Osteoblast (primary cell): ENCODE measurements at regions not wholly inside any gene's neighbourhood (a gene's known extent, or its start where the extent isn't known, plus 50 kb on each side); places are given as distances from the start of the nearest gene placed in this dataset.

Experiments
- DNase-seq: peaks from one replicate; pipeline ENCODE4 v3.0.0; 2011; ENCODE audit warnings: low spot score, mixed read lengths; ENCODE audit not compliant: insufficient read length; ENCODE audit errors: missing footprints
- H2AFZ ChIP-seq: 2 replicates; pipeline ENCODE4 v1.6.0; 2011; ENCODE audit warnings: mild to moderate bottlenecking, low read length
- H3K27ac ChIP-seq: 2 replicates; pipeline ENCODE4 v1.5.1; 2011; ENCODE audit warnings: mild to moderate bottlenecking, low read depth, low read length, moderate library complexity
- H3K27me3 ChIP-seq: 2 replicates; pipeline ENCODE4 v1.6.0; 2012; ENCODE audit warnings: mild to moderate bottlenecking, control low read depth, inconsistent platforms, low read length, moderate library complexity; ENCODE audit not compliant: insufficient read depth
- H3K36me3 ChIP-seq: 2 replicates; pipeline ENCODE4 v1.5.1; 2011; ENCODE audit warnings: mild to moderate bottlenecking, low read length, control low read depth, moderate library complexity; ENCODE audit not compliant: insufficient read depth
- H3K4me1 ChIP-seq: 2 replicates; pipeline ENCODE4 v1.5.1; 2011; ENCODE audit warnings: mild to moderate bottlenecking, low read length, control low read depth, moderate library complexity; ENCODE audit not compliant: insufficient read depth
- H3K4me2 ChIP-seq: 2 replicates; pipeline ENCODE4 v1.6.0; 2011; ENCODE audit warnings: mild to moderate bottlenecking, low read length; ENCODE audit not compliant: insufficient read depth
- H3K4me3 ChIP-seq: fragments of 200-600 bp; sonication (generic); 3 replicates; pipeline ENCODE4 v1.5.1; 2012; ENCODE audit warnings: mild to moderate bottlenecking, low read length, inconsistent platforms; ENCODE audit not compliant: insufficient read depth
- H3K79me2 ChIP-seq: 2 replicates; pipeline ENCODE4 v1.6.0; 2012; ENCODE audit warnings: mild to moderate bottlenecking, low read length, control low read depth, inconsistent platforms; ENCODE audit not compliant: insufficient read depth
- H3K9me3 ChIP-seq: 2 replicates; pipeline ENCODE4 v1.5.1; 2011; ENCODE audit warnings: low read depth, low read length, control low read depth
- H4K20me1 ChIP-seq: 2 replicates; pipeline ENCODE4 v1.6.0; 2012; ENCODE audit warnings: mild to moderate bottlenecking, low read length, control low read depth; ENCODE audit not compliant: insufficient read depth
- CTCF ChIP-seq: IDR thresholded peaks from 2 replicates; pipeline ENCODE4 v1.5.1; 2011; ENCODE audit warnings: mild to moderate bottlenecking, low read depth, low read length, moderate library complexity; ENCODE audit errors: extremely low read depth

GRCh38 chr2:46831869-46832265 is 83.7 kb downstream of the MCFD2 start:
- TF ChIP-seq CTCF = no peak
- DNase-seq = no peak
- Histone ChIP-seq H2AFZ (no peak overlapping the region), H3K4me2 (peak overlapping the region; percentile 37), H3K36me3 (peaks cover 24% of the 10 kb centered on the region), H4K20me1 (no peaks in the 10 kb centered on the region), H3K27ac (peak overlapping the region; percentile 98), H3K27me3 (no peaks in the 10 kb centered on the region), H3K79me2 (peaks cover 51% of the 10 kb centered on the region), H3K4me1 (peaks cover 69% of the 10 kb centered on the region), H3K9me3 (no peaks in the 10 kb centered on the region), H3K4me3 (no peak overlapping the region)

DNA sequence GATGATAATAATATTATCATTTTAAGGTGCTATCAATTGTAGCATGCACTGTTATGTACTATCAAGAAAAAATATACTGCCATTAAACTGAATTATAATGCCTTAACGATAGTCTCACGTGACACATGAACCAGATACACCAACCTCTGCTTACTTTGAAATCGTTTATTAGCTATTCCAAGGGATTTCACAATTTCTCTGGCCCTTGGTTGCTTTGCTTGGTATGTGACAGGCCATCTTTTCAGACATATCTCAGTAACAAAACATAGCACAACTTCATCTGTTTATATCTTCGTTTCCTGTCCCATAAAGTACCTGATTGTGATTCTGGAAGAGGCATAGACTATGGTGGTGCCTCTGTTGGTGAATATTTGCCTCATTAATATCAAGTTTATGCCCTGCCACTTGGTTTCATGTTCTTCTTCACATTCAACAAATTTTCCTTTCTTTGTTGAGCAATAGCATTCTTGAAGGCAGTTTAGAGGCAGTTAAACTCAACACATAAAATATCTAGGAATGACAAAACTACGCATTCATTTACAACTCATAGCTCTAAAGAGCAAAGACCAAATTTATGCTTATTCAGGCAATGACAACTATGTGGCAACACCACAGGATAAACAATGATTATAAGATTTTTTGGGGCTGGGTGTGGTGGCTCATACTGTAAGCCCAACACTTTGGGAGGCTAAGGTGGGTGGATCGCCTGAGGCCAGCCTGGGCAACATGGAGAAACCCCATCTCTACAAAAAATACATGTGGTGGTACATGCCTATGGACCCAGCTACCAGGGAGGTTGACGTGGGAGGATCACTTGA is 84.3 kb downstream of the MCFD2 start:
- TF ChIP-seq CTCF = no peak
- Histone ChIP-seq H4K20me1 (no peaks in the 10 kb centered on the region), H3K4me3 (no peak overlapping the region), H2AFZ (no peak overlapping the region), H3K27me3 (no peaks in the 10 kb centered on the region), H3K79me2 (peaks cover 54% of the 10 kb centered on the region), H3K4me1 (peaks cover 71% of the 10 kb centered on the region), H3K27ac (peak overlapping the region; percentile 98), H3K36me3 (peaks cover 23% of the 10 kb centered on the region), H3K4me2 (peak overlapping the region; percentile 37), H3K9me3 (no peaks in the 10 kb centered on the region)
- DNase-seq = no peak

DNA sequence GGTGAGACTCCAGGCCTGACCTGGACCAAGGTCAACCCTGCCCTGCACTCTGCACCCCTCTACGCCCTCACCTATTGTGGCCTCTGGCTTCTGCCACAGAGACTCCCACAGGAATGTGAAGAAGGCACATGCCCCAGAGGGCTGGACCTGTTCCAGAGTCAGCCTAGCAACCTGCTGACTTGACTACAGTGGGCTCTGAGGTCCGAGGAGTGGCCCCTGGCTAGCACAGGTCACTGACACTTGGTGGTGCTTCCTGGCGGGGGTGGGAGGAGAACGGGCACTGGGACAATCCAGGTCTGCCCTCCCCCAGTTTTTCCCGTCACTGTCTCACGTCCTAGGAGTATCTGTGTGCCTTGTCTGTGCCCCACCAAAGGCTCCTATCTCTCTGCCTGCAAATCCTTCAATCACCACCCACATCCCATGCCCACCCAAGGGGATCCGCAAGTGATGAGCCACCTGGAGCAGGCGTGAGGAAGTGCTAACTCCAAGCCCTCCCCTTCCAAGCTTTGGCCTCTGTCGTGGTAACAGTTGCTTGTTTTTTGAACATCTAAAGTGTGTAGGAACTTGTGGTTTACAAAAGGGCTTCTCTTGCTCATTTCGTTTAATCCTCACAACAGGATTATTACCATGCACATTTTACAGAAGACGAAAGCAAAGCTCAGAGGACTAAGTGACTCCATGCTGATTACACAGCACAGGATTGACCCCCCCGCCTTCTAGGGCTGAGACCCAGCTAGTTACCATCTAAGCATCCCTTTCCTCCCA is 86.2 kb downstream of the MCFD2 start:
- H3K79me2 ChIP-seq = peaks cover 51% of the 10 kb centered on the region
- H3K27me3 ChIP-seq = no peaks in the 10 kb centered on the region
- H3K27ac ChIP-seq = peak overlapping the region; percentile 98
- no peak for DNase-seq
- H3K4me1 ChIP-seq = peaks cover 69% of the 10 kb centered on the region
- peak overlapping the region; percentile 53 for H3K4me2 ChIP-seq
- no peaks in the 10 kb centered on the region for H4K20me1 ChIP-seq
- no peak for TF ChIP-seq CTCF
- peaks cover 14% of the 10 kb centered on the region for H3K36me3 ChIP-seq
- H3K4me3 ChIP-seq = no peak overlapping the region
- H2AFZ ChIP-seq = no peak overlapping the region
- H3K9me3 ChIP-seq = no peaks in the 10 kb centered on the region
